ENCODE measurements at regions not wholly inside any gene's neighbourhood (a gene's known extent, or its start where the extent isn't known, plus 50 kb on each side); places are given as distances from the start of the nearest gene placed in this dataset.

GRCh38 chr1:79386730-79387129 is 380.2 kb upstream of the ADGRL4 start:
- no peak overlapping the region for H3K4me3 Mint-ChIP-seq
- no peaks in the 10 kb centered on the region for H3K4me1 Mint-ChIP-seq
- no peak overlapping the region for H3K27ac Mint-ChIP-seq
- ATAC-seq (no peak), DNase-seq (no peak)
- H3K27me3 Mint-ChIP-seq, result no peaks in the 10 kb centered on the region
- H3K9me3 Mint-ChIP-seq (ENCODE audit: low read depth), result peaks cover 2% of the 10 kb centered on the region
- CTCF ChIA-PET, result no interaction called here
- no peaks in the 10 kb centered on the region for H3K36me3 Mint-ChIP-seq

- no peaks in the 10 kb centered on the region for H3K27me3 Mint-ChIP-seq
- no peaks in the 10 kb centered on the region for H3K4me1 Mint-ChIP-seq
- no peaks in the 10 kb centered on the region for H3K36me3 Mint-ChIP-seq
- H3K9me3 Mint-ChIP-seq (ENCODE audit: low read depth), result no peaks in the 10 kb centered on the region
- H3K27ac Mint-ChIP-seq, result no peak overlapping the region
- CTCF ChIA-PET, result no interaction called here
- no peak for DNase-seq
- no peak overlapping the region for H3K4me3 Mint-ChIP-seq
- no peak for ATAC-seq
Measured at GRCh38 chr1:79380078-79380477, 373.5 kb upstream of the ADGRL4 start.

DNA sequence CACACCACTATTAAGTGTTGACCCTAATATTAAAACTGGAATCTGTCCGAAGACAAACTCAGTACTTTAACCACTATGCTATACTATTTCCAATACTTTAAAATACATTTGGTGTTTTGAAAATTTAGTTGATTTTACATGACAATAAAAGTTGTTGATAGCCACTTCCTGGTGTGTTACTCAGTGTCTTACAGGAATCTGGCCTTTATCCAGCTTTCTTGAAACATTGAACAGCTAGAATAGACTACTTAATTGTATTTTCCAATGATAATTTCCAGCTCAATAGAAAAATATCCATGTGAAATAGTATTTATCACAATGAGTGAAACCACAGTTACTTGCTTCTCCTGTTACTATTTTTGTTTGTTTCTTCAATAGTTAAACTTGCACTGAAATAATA is 369.6 kb upstream of the ADGRL4 start:
- no peak overlapping the region for H3K27ac Mint-ChIP-seq
- H3K27me3 Mint-ChIP-seq, result no peaks in the 10 kb centered on the region
- H3K4me1 Mint-ChIP-seq, result no peaks in the 10 kb centered on the region
- no peak for ATAC-seq
- no peaks in the 10 kb centered on the region for H3K36me3 Mint-ChIP-seq
- no peak overlapping the region for H3K4me3 Mint-ChIP-seq
- no peak for DNase-seq
- CTCF ChIA-PET, result no interaction called here
- H3K9me3 Mint-ChIP-seq (ENCODE audit: low read depth), result no peaks in the 10 kb centered on the region

GRCh38 chr1:79375352-79375751 is 368.8 kb upstream of the ADGRL4 start:
- no peak for ATAC-seq
- CTCF ChIA-PET, result no interaction called here

GRCh38 chr1:79374397-79374796 is 367.9 kb upstream of the ADGRL4 start:
- CTCF ChIA-PET, result no interaction called here
- no peaks in the 10 kb centered on the region for H3K9me3 Mint-ChIP-seq (ENCODE audit: low read depth)
- no peak overlapping the region for H3K27ac Mint-ChIP-seq
- no peaks in the 10 kb centered on the region for H3K36me3 Mint-ChIP-seq
- H3K27me3 Mint-ChIP-seq, result no peaks in the 10 kb centered on the region
- no peak for DNase-seq
- H3K4me3 Mint-ChIP-seq, result no peak overlapping the region
- H3K4me1 Mint-ChIP-seq, result no peaks in the 10 kb centered on the region
- no peak for ATAC-seq

More at GRCh38 chr1:79375352-79375751, 368.8 kb upstream of the ADGRL4 start:
- Mint-ChIP-seq H3K4me1 (no peaks in the 10 kb centered on the region), H3K4me3 (no peak overlapping the region), H3K36me3 (no peaks in the 10 kb centered on the region), H3K27ac (no peak overlapping the region), H3K27me3 (no peaks in the 10 kb centered on the region), H3K9me3 (ENCODE audit: low read depth) (no peaks in the 10 kb centered on the region)
- no peak for DNase-seq

GRCh38 chr1:79373481-79374125 is 367.1 kb upstream of the ADGRL4 start:
- Mint-ChIP-seq H3K4me1 (no peaks in the 10 kb centered on the region), H3K27ac (no peak overlapping the region), H3K4me3 (no peak overlapping the region), H3K27me3 (no peaks in the 10 kb centered on the region), H3K9me3 (ENCODE audit: low read depth) (peaks cover 2% of the 10 kb centered on the region), H3K36me3 (no peaks in the 10 kb centered on the region)
- ATAC-seq (no peak), DNase-seq (no peak)
- CTCF ChIA-PET, result no interaction called here

- peaks cover 2% of the 10 kb centered on the region for H3K9me3 Mint-ChIP-seq (ENCODE audit: low read depth)
- H3K4me3 Mint-ChIP-seq, result no peak overlapping the region
- no peaks in the 10 kb centered on the region for H3K36me3 Mint-ChIP-seq
- H3K4me1 Mint-ChIP-seq, result no peaks in the 10 kb centered on the region
- H3K27ac Mint-ChIP-seq, result no peak overlapping the region
- DNase-seq (no peak), ATAC-seq (no peak)
- CTCF ChIA-PET, result no interaction called here
- no peaks in the 10 kb centered on the region for H3K27me3 Mint-ChIP-seq
Measured at GRCh38 chr1:79371802-79372201, 365.3 kb upstream of the ADGRL4 start.

- Mint-ChIP-seq H3K27ac (no peak overlapping the region), H3K27me3 (no peaks in the 10 kb centered on the region), H3K36me3 (no peaks in the 10 kb centered on the region), H3K4me1 (no peaks in the 10 kb centered on the region), H3K9me3 (ENCODE audit: low read depth) (peaks cover 2% of the 10 kb centered on the region), H3K4me3 (no peak overlapping the region)
- ATAC-seq, result no peak
- CTCF ChIA-PET, result no interaction called here
- no peak for DNase-seq
Measured at GRCh38 chr1:79369091-79369490, 362.6 kb upstream of the ADGRL4 start.

DNA sequence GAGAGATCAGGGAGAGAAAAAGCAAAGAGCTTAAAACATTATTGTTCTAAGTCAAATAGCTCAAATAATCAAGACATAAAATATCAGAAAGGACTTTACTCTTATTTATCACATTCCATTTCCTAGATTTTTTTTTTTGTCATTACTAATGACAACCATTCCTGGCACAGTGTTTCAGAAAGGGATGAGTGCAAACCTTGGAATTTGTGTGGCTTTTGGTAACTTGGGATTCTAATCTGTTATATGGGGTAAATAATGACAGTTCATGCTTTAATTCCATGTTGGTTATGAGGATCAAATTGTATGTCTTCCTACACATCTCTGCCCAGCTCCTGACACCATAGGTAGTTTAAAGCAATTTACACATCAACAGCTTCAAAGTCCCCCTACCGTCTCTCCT is 358.4 kb upstream of the ADGRL4 start:
- Mint-ChIP-seq H3K4me3 (no peak overlapping the region), H3K27ac (no peak overlapping the region), H3K4me1 (no peaks in the 10 kb centered on the region), H3K27me3 (no peaks in the 10 kb centered on the region), H3K9me3 (ENCODE audit: low read depth) (peaks cover 2% of the 10 kb centered on the region), H3K36me3 (no peaks in the 10 kb centered on the region)
- no peak for DNase-seq
- CTCF ChIA-PET, result no interaction called here
- ATAC-seq, result no peak

GRCh38 chr1:79363430-79363829 is 356.9 kb upstream of the ADGRL4 start:
- DNase-seq (no peak), ATAC-seq (no peak)
- H3K4me1 Mint-ChIP-seq, result no peaks in the 10 kb centered on the region
- no peak overlapping the region for H3K27ac Mint-ChIP-seq
- no peaks in the 10 kb centered on the region for H3K36me3 Mint-ChIP-seq
- CTCF ChIA-PET, result no interaction called here
- no peak overlapping the region for H3K4me3 Mint-ChIP-seq
- H3K9me3 Mint-ChIP-seq (ENCODE audit: low read depth), result no peaks in the 10 kb centered on the region
- H3K27me3 Mint-ChIP-seq, result no peaks in the 10 kb centered on the region

- Mint-ChIP-seq H3K27ac (no peak overlapping the region), H3K9me3 (ENCODE audit: low read depth) (no peaks in the 10 kb centered on the region), H3K4me3 (no peak overlapping the region), H3K36me3 (no peaks in the 10 kb centered on the region), H3K27me3 (no peaks in the 10 kb centered on the region), H3K4me1 (no peaks in the 10 kb centered on the region)
- ATAC-seq, result no peak
- CTCF ChIA-PET, result no interaction called here
- DNase-seq, result no peak
Measured at GRCh38 chr1:79362470-79362869, 355.9 kb upstream of the ADGRL4 start.

DNA sequence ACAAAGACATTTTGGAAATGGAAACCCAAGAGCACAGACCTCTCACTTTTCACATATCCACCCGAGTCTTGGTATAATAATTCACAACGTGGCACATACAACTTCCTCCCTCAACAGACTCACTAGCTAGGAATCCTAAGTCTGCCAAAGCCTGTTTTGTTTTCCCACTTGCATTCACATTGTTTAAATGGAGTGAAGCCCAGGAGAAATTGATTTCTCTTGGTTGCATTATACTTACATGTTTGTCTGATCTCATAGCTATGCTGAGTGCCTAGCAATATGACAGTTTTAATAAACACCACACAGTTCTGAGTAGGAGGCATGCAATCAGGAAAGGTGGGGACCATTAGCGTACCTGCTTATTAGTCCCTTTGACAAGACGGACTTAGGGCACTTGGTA is 348.6 kb upstream of the ADGRL4 start:
- Mint-ChIP-seq H3K36me3 (no peaks in the 10 kb centered on the region), H3K4me1 (no peaks in the 10 kb centered on the region), H3K9me3 (ENCODE audit: low read depth) (peaks cover 2% of the 10 kb centered on the region), H3K27ac (no peak overlapping the region), H3K4me3 (no peak overlapping the region), H3K27me3 (no peaks in the 10 kb centered on the region)
- DNase-seq (no peak), ATAC-seq (no peak)
- CTCF ChIA-PET, result no interaction called here

DNA sequence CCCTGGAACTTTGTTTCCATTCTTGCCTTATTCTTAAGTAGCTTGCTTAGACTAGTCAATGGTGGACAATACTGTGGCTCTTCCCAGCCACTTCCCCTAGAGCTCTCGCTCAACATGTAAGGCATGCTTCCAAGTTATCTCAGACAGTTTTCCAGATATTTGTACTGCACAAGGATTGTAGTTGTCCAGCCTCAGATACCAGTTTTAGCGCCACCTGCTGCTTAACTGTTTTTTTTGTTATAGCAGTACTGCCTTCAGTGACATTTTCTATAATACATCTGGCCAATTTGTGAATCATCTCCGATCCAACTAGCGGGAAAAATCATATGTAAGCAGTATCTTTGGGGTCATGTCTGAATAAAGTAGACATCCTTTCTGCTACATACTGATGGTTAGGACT is 346.7 kb upstream of the ADGRL4 start:
- no peaks in the 10 kb centered on the region for H3K4me1 Mint-ChIP-seq
- no peaks in the 10 kb centered on the region for H3K27me3 Mint-ChIP-seq
- ATAC-seq (no peak), DNase-seq (no peak)
- H3K4me3 Mint-ChIP-seq, result no peak overlapping the region
- H3K9me3 Mint-ChIP-seq (ENCODE audit: low read depth), result peaks cover 2% of the 10 kb centered on the region
- H3K27ac Mint-ChIP-seq, result no peak overlapping the region
- no peaks in the 10 kb centered on the region for H3K36me3 Mint-ChIP-seq
- CTCF ChIA-PET, result interaction anchor here (0.8 kb wide), 1 partner anchor 513 kb away, joined by 4 read pairs; no protein-coding TSS in a partner anchor

DNA sequence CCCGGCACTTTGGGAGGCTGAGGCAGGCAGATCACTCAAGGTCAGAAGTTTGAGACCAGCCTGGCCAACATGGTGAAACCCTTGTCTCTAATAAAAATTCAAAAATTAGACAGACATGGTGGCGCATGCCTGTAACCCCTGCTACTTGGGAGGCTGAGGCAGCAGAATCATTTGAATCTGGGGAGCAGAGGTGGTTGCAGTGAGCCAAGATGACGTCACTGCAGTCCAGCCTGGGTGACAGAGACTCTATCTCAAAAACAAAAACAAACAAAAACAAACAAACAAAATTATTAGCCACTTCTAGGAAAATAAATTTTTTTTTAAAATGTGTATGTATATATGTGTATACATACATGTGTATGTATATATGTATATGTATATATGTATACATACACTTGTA is 320.3 kb upstream of the ADGRL4 start:
- DNase-seq, result no peak
- no peak overlapping the region for H3K27ac Mint-ChIP-seq
- ATAC-seq, result no peak
- H3K9me3 Mint-ChIP-seq (ENCODE audit: low read depth), result no peaks in the 10 kb centered on the region
- no peaks in the 10 kb centered on the region for H3K36me3 Mint-ChIP-seq
- H3K4me3 Mint-ChIP-seq, result no peak overlapping the region
- no peaks in the 10 kb centered on the region for H3K27me3 Mint-ChIP-seq
- CTCF ChIA-PET, result no interaction called here
- H3K4me1 Mint-ChIP-seq, result no peaks in the 10 kb centered on the region

GRCh38 chr1:79325705-79326104 is 319.2 kb upstream of the ADGRL4 start:
- H3K36me3 Mint-ChIP-seq, result no peaks in the 10 kb centered on the region
- H3K4me3 Mint-ChIP-seq, result no peak overlapping the region
- CTCF ChIA-PET, result no interaction called here
- H3K9me3 Mint-ChIP-seq (ENCODE audit: low read depth), result no peaks in the 10 kb centered on the region
- H3K4me1 Mint-ChIP-seq, result no peaks in the 10 kb centered on the region
- ATAC-seq (no peak), DNase-seq (no peak)
- H3K27ac Mint-ChIP-seq, result no peak overlapping the region
- no peaks in the 10 kb centered on the region for H3K27me3 Mint-ChIP-seq

All from activated CD8-positive, alpha-beta memory T cell treated with anti-CD3 and anti-CD28 coated beads, Interleukin-2, amount 10 ng/mL, durations not matched to agents 7 days and 5 days (primary cell).